ENCODE measurements at regions not wholly inside any gene's neighbourhood (a gene's known extent, or its start where the extent isn't known, plus 50 kb on each side); places are given as distances from the start of the nearest gene placed in this dataset.
A peak's percentile ranks its signal among the peaks of the same experiment; 100 is the strongest.

DNA sequence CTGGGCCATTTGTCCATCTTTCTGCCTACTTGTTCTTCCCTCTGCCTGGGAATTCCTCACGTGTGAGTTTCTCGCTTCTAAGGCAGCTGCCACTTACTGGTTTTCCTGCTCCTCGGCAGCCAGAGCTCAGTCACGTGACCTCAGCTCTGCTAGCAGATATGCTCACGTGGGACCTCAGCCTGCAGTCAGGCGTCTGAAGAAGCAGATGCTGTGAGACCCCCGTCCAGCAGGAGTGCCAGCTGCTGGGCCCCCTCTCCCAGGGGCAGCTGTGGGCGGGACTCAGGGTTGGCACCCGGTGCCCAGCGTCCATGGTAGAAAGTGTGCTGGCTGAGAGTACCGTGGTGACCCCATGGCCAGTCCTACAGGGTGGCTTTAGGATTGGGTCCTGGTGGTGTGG lies 161.3 kb upstream of the TLE3 start:
- Histone ChIP-seq H3K4me3 (ENCODE audit: low read length) (no peak overlapping the region), H3K4me1 (ENCODE audit: control insufficient read depth, insufficient read depth, low read length) (peaks cover 50% of the 10 kb centered on the region), H3K27me3 (ENCODE audit: control insufficient read depth, insufficient read depth, low read length) (no peaks in the 10 kb centered on the region), H3K36me3 (ENCODE audit: control insufficient read depth, insufficient read depth, low read length) (no peaks in the 10 kb centered on the region), H3K9me3 (ENCODE audit: control insufficient read depth, insufficient read depth, low read length) (no peaks in the 10 kb centered on the region), H3K27ac (ENCODE audit: low read length) (peak overlapping the region; percentile 16)
- H3K9me3 Mint-ChIP-seq: no peaks in the 10 kb centered on the region
- peak overlapping the region; percentile 82 for H3K4me3 Mint-ChIP-seq
- DNase-seq (peak; percentile 34 to 84), ATAC-seq (peak; percentile 49 to 60 (median 52))
- H3K27ac Mint-ChIP-seq: peak overlapping the region; percentile 31 to 78
- H3K4me1 Mint-ChIP-seq: peaks cover 53 to 67% of the 10 kb centered on the region in 2 donors
- no peak for TF ChIP-seq CTCF (IDR thresholded peaks at IDR 0.05)
- no peaks in the 10 kb centered on the region for H3K36me3 Mint-ChIP-seq
- peaks cover 31 to 34% of the 10 kb centered on the region in 2 donors for H3K27me3 Mint-ChIP-seq (ENCODE audit: low read depth in 2 of 2)
- WGBS (ENCODE audit: insufficient coverage): 12% methylated on average over 11 of the region's 11 CpGs
- intact Hi-C loops (cut with micrococcal nuclease): loop anchor here (5.0 kb wide), 1 partner anchor 228 kb away; no protein-coding TSS in a partner anchor

- Histone ChIP-seq H3K4me3 (ENCODE audit: low read length) (no peak overlapping the region), H3K4me1 (ENCODE audit: control insufficient read depth, insufficient read depth, low read length) (peaks cover 45% of the 10 kb centered on the region), H3K27ac (ENCODE audit: low read length) (peak overlapping the region; percentile 16), H3K9me3 (ENCODE audit: control insufficient read depth, insufficient read depth, low read length) (no peaks in the 10 kb centered on the region), H3K36me3 (ENCODE audit: control insufficient read depth, insufficient read depth, low read length) (no peaks in the 10 kb centered on the region), H3K27me3 (ENCODE audit: control insufficient read depth, insufficient read depth, low read length) (no peaks in the 10 kb centered on the region)
- Mint-ChIP-seq H3K4me3 (peak overlapping the region; percentile 82), H3K4me1 (peaks cover 53 to 67% of the 10 kb centered on the region in 2 donors), H3K27ac (peak overlapping the region; percentile 31 to 78), H3K9me3 (no peaks in the 10 kb centered on the region), H3K27me3 (ENCODE audit: low read depth in 2 of 2) (peaks cover 31 to 39% of the 10 kb centered on the region in 2 donors), H3K36me3 (no peaks in the 10 kb centered on the region)
- DNase-seq (peak; percentile 55 to 73), ATAC-seq (peak; percentile 70 to 88 (median 74))
- no peak for TF ChIP-seq CTCF (IDR thresholded peaks at IDR 0.05)
- 14% methylated on average over 17 of the region's 17 CpGs for WGBS (ENCODE audit: insufficient coverage)
- intact Hi-C loops (cut with micrococcal nuclease): loop anchor here (5.0 kb wide), 1 partner anchor 229 kb away; no protein-coding TSS in a partner anchor
These were observed 160.8 kb upstream of the TLE3 start for GRCh38 chr15:70258369-70259027.

GRCh38 chr15:70257573-70258248 lies 160.0 kb upstream of the TLE3 start:
- peak overlapping the region in 1 of 2 donors; percentile 16 for H3K27ac Mint-ChIP-seq
- no peaks in the 10 kb centered on the region for H3K9me3 ChIP-seq (ENCODE audit: control insufficient read depth, insufficient read depth, low read length)
- peaks cover 39% of the 10 kb centered on the region for H3K4me1 ChIP-seq (ENCODE audit: control insufficient read depth, insufficient read depth, low read length)
- H3K27ac ChIP-seq (ENCODE audit: low read length): no peak overlapping the region
- no peaks in the 10 kb centered on the region for H3K36me3 ChIP-seq (ENCODE audit: control insufficient read depth, insufficient read depth, low read length)
- peak overlapping the region; percentile 82 for H3K4me3 Mint-ChIP-seq
- peaks cover 33 to 44% of the 10 kb centered on the region in 2 donors for H3K27me3 Mint-ChIP-seq (ENCODE audit: low read depth in 2 of 2)
- no peak overlapping the region for H3K4me3 ChIP-seq (ENCODE audit: low read length)
- intact Hi-C loops (cut with micrococcal nuclease): loop anchor here (5.0 kb wide), 1 partner anchor 230 kb away; no protein-coding TSS in a partner anchor
- H3K9me3 Mint-ChIP-seq: no peaks in the 10 kb centered on the region
- TF ChIP-seq CTCF (IDR thresholded peaks at IDR 0.05): no peak
- H3K27me3 ChIP-seq (ENCODE audit: control insufficient read depth, insufficient read depth, low read length): no peaks in the 10 kb centered on the region
- no peaks in the 10 kb centered on the region for H3K36me3 Mint-ChIP-seq
- DNase-seq (peak in 1 of 2 donors; percentile 34), ATAC-seq (no peak)
- peaks cover 53 to 61% of the 10 kb centered on the region in 2 donors for H3K4me1 Mint-ChIP-seq
- 39% methylated on average over 8 of the region's 8 CpGs for WGBS (ENCODE audit: insufficient coverage)
